Hematopoietic multipotent progenitor cell treated with erythropoietin and hydrocortisone succinate and interleukin-3 and kit ligand, for 4 days (in vitro differentiated cells): ENCODE measurements at regions not wholly inside any gene's neighbourhood (a gene's known extent, or its start where the extent isn't known, plus 50 kb on each side); places are given as distances from the start of the nearest gene placed in this dataset.

Source experiments
- DNase-seq: peaks from one replicate; pipeline ENCODE4 v3.0.0-alpha.2; 2015

DNA sequence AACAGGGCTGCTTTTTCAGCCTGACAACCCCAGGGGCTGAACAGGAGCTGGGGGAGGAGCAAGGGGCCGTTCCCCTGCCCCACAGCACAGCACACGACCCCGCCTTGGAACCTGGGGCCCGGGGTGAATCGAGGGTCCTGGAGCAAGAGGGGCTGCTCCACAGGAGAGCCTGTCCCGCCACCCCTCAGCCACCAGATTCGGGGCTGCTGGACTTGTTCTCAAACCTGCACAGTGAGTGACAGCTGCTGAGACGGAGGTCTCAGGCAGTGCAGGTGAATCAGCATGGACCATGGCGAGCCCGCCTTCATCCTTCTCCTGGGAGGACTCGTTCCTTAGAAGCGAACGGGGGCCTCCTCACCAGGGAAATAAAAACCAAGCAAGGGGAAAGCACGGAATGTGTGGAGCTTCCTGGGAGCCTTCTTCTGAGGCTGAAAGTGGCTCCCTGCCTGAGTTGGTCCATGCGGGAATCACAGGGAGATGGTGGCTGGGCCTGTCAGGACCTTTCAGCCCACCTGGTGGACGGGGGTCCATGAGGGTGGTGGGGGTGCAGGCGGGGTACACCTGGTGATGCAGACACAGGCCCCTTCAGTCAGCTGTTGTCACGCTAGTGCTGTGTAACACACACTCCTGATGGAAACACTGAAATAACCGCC, 125.4 kb downstream of the SIK1 start:
- DNase-seq: no peak

DNA sequence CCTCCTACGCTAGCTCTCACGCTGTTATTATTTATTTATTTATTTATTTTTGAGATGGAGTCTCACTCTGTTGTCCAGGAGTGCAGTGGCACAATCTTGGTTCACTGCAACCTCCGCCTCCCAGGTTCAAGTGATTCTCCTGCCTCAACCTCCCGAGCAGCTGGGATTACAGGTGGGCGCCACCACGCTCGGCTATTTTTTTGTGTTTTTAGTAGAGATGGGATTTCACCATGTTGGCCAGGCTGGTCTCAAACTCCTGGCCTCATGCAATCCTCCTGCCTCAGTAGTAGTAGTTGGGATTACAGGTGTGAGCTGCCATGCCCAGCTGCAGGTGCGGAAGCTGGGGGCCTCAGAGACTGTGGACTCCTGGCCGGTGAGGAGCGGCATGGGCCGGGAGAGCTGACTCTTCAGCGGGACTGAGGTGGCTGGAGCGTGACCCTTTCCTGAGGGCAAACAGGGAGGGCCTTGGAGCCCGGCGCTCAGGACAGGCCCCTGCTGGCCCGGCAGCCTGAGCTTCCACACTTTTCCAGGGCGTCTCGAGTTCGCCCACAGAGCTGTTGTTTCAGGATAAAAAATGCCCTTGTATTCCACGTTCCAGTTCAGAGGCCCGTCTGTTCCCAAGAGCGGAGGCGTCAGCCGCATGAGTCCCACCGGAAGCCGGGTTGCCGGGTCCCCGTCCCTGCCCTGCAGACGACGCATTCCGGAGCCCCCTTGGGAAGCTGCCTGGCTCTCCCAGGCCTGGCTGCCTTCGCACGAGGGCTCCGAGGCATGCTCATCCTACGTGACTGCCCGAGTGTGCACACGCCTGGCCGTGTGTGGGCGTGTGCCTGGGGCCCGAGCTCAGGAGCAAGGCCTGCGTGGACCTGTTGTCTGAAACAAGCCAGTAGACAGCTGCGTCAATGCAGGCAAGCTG, 126.2 kb downstream of the SIK1 start:
- no peak for DNase-seq

DNA sequence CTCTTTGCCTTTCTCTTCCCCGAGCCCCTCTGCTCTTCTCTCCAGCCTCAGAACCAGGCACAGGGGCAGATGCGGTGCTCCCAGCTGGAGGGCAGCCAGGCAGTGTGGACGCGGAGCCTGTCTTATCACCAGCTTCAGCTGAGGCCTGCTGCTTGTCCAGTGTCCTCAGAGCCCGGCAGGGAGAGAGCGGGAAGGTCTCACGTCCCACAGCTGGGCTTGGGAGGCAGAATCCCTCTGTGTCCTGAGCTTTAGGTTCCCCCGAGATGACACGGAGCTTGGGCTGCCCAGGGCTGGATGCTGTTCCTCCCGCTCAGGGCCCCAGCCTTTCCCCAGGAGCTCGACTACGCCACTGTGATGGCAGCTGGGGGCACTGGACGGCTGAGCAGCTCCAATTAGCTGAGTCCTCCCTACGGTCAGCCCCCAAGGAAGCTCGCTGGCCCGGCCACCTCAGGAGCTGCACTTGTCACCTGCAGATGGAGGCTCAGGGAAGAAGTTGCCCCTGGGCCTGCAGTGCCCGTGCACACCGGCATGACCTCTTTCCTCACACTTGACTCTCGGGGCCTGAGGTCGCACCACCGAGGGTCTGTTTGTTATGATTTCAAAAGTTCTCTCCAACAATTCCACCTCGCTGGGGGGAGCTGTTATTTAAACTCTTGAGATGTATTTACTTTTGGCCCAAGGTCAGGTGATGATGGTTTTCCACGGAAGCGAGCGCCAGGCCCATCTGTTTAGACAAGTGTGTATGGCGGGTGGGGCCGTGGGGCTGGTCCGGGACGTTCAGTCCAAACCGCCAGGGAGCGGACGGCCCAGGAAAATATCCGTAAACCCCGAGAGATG, 127.3 kb downstream of the SIK1 start:
- DNase-seq: no peak

DNA sequence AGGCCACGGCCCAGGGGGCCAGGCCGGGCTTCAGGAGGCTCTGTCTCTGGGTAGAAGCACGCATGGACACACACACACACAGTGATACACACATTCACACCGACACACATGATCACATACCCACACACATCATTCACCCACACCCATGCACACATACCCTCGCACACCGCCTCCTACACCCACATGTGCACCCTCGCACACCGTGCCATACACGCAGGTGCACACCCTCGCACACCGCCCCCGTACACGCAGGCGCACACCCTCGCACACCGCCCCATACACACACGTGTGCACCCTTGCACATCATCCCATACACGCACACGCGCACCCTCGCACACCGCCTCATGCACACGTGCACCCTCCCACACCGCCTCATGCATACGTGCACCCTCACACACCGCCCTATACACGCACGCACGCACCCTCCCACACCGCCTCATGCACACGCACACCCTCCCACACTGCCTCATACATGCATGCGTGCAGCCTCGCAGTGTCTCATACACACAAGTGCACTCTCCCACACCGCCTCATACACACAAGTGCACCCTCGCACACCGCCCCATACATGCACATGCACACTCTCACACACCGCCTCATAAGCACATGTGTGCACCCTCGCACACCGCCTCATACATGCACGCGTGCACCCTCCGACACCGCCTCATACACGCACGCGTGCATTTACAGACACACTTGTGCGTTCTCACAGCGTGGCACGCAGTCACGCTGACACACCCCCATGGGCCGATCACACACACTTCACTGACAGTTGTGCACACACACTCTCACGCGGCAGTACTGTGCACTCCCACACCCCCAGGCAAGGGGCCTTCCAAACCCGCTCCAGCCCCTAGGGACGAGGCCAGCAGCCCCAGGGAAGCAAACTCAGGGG, 128.1 kb downstream of the SIK1 start:
- no peak for DNase-seq

DNA sequence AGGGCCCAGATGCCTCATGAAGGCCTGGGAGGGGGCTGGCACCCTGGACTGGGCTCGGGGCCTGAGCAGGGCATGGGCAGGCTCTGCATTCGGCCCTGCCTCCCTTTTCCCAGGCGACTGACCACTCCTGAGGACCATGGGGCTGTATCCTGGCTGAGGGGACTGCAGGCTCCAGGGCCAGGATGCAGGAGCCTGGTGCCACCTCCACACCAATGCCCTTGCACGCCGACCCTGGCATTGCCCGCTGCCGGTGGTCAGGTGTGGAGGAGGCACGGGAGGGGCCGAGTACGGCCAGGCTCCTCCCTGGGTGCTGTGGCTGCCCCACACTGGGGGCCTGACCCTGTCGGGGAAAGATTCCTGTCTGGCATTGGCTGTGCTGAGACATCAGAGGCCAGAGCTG, 128.9 kb downstream of the SIK1 start:
- no peak for DNase-seq

DNA sequence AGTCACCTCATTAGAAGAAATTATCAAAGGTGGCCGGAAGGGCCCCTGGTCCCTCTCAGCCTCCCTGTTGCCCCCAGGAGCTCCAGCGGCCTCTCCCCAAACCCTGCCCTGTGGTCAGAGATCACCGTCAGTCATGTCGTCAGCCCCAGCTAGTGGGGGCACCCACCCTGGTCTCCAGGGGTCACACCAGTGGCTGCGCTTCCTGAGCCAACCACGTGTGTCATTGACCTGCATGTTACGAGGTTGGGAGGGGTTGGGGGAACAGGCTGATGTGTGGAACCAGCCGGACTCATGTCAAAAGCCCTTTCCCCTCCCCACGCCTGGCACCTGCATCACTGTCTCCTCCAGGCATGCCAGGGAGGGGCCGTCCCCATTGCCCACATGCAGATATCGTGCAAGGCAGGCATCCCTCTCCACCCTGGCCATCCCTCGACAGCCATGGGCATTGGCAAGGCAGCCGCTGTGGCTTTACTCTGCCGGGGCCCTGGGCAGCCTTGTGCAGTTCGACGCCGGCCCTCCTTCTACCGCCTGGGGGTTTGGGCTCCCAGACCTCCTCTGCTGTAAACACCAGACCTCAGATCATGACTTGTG, 128.7 kb downstream of the CRYAA start:
- no peak for DNase-seq

DNA sequence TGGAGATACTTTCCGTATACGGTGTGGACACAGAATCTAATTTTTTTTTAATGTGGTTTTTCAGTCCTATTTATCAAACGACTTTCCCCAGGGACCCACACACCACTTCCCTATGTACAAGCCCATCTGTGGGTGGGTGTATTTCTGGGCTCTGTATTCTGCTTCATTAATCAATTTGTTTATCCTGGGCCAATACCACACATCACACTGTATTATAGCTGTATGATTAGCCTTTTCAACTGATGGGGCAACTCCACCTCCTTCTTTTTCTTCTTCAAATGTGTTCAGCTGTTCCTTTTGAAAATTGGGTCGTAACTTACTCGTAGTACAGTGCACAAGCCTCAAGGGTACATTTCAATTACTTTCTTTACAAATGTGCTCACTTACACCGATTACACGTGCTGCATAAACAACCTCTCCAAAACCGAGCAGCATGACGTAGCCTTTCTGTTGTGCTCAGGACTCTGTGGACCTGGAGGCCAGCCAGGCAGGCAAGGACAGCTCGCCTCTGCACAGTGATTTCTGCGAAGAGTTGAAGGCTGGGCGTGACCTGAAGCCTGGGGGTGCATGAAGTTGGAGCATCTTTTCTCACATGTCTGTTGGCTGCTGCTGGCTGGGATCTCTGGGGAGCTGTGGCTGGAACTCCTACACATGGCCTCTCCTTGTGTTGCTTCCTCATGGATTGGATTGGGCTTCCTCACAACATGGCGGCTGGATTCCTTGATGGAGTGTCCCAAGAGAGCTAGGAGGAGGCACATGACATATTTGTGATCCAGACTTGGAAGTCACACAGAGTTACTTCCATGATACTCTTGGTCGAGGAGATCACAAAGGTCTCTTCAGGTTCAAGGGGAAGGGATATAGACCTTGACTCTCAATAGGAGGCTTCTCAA, 126.5 kb downstream of the CRYAA start:
- no peak for DNase-seq

DNA sequence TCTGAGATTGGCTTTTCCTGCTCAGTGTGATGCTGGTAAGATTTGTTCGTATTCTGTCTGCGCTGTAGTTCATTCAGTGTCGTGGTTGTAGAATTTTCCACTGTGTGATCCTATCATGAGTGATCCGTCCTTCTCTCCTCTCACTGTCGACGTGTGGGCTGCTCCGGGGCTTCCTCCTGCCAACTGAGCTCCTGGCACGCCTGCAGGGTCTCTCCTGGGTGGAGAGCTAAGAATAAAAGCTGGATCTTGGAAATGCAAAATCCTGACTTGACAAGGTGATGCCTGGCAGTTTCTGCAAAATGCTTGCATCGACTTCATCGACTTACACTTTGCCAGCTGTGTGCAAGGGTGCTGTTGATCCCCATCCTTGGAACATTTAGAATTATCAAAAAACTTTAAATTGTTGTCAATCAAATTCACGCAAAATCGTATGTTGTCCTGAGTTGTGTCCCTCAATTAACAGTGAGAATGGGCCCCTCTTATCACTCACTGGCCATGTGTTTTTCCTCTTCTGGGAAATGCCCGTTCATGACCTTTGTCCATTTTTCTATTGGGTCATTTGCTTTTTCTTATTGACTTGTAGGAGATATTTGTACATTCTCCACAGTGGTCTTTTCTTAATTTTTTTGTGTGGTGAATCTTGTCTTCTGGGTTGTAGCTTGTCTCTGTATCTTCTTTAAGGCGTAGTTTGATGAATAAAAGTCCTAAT, 125.5 kb downstream of the CRYAA start:
- no peak for DNase-seq

DNA sequence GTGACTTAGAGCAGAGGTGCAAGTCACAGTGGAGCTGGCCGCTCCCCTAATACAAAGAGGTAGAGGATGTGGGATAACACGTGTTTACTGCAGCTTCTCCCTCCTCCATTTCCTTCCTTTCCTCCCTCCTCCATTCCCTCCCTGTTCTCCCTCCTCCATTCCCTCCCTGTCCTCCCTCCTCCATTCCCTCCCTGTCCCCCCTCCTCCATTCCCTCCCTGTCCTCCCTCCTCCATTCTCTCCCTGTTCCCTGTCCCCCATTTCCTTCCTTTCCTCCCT, 124.0 kb downstream of the CRYAA start:
- DNase-seq: no peak

DNA sequence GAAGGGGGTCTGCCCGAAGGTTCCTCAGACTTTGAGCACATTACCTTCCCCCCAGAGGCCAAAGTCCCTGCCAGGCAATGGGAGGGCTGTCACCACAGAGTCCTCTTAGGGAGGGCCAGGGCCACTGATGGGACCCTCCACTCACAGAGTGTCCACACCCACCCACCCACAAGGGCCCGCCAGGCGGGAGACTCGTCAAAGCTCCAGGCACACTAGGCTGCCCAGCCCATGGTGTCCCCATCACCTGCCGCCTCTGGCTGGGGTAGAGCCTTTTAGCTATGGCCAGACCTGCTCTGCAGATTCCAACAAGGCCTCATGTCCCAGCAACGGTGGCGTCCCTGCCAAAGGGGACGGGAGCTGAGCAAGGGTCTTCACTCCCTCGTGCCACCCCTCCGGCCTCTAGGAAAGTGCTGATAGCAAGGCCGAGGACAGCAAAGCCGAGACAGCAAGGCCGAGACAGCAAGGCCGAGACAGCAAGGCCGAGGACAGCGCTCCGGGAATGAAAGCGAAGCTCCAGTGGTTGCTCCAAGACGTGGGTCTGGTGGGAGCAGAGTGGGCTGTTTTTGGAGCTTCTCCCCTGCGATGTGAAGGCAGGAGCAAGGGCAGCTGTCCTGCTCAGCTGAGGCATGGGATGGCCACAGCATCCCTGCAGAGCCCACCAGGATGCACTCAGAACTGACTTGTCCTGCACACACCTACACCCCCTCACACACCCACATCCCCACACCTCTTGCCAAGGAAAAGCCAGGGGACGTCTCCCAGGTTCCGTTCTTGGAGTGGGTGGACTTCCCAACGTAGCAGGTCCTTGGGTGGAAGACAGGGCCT, 123.4 kb downstream of the CRYAA start:
- no peak for DNase-seq

DNA sequence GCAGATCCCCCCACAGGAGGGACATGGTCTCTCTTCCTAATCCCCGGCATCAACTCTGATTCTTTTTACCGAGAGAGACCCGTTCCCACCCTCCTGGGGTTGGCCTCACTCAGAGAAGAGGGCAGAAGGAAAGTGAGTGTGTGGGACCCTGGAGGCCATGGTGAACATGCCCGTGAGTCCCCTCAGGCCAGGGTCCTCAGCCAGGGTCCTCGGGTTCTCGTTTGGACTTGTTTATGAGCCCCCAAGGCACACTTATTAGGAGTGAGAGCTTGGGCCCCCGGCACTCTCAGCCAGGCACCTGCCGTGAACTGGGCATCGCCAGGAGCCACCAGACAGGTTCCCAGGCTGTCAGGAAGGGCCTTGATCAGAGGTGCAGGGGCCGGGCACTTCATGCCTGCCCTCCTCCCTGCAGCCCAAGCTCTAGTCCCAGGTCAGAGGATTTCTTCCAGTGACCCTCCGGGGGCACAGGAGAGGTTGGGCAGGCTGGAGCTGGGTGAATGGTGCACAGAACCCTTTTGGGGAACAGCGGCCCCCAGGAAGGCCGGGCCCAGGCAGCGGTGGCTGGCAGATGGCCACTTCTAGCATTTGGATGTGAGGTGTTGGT, 122.6 kb downstream of the CRYAA start:
- DNase-seq: no peak

DNA sequence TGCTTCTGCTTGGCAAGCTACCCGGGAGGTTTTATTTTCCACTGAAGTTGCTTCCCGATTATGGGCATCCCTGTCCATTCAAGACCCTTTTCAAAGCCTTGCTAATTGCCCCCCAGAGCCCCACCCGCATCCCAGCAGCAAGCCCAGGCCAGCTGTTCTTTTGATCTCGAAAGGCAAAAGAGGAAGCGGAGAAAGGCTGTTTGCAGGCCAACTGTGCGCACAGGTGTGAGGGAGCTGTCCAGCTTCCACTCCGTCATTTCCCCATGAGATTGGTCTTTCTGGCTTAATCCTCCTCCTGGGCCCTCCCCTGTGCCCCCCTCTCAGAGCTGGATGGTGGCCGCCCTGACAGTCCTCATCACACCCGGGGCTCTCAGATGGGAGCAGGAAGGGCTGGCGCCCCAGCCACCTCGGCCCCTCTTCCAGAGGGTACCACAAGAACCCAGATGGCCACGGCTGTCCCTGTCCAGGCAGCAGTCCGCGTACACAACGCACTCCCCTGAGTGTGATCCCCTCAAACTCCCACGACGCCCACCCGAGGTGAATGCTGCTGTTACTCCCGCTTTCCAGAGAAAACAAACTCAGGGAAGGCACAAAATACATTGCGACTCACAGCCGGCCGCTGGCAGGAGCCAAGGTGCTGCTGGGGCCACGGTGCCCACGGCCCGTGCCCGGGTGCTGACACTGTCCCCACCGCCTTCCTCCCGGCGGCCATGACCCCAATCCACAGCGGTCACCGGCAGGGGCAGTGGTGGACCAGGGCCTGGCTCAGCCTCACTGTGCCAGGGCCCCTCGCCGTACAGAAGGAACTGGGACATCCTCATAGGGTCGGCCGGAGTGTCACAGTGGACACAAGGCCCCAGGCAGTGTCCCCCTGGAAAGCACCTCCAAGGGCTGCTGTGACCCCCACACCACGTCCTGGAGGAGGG, 121.9 kb downstream of the CRYAA start:
- peak; percentile 32 for DNase-seq

DNA sequence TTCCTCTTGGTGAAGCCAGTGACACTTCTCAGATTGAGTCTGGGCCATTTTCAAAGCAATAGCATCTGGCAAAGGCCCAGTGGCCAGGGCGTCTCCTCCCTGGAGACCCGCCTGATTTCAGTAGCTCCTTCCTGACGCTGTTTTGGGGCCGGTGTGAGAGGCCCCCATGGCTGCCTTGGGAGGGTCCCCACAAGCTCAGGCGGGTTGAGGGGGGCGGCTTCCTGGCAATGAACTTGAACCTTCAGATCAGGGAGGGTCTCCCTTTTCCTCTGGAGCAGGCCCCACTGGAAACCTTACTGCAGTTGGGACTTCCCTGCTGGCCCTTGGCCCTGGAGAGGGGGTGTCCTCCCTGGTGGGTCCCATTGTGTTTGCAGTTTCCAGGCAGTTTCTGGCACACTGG, 121.2 kb downstream of the CRYAA start:
- no peak for DNase-seq

DNA sequence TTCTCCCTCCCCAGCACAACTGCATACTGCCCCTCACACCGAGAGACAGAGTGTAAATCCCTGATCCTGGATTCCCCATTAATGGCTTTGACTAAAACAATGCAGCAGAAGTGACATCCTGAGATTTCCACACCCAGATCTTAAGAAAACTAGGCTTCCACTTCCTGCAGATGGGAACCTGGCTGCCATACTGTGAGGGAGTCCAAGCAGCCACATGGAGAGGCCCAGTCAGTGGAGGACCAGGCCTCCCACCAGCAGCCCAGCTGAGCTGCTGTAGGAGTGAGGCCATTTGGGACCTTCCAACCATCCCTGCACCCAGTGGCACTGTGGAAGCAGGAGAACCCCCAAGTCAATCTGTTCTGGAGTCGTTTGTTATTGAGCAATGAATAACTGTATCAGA, 120.6 kb downstream of the CRYAA start:
- DNase-seq: no peak

DNA sequence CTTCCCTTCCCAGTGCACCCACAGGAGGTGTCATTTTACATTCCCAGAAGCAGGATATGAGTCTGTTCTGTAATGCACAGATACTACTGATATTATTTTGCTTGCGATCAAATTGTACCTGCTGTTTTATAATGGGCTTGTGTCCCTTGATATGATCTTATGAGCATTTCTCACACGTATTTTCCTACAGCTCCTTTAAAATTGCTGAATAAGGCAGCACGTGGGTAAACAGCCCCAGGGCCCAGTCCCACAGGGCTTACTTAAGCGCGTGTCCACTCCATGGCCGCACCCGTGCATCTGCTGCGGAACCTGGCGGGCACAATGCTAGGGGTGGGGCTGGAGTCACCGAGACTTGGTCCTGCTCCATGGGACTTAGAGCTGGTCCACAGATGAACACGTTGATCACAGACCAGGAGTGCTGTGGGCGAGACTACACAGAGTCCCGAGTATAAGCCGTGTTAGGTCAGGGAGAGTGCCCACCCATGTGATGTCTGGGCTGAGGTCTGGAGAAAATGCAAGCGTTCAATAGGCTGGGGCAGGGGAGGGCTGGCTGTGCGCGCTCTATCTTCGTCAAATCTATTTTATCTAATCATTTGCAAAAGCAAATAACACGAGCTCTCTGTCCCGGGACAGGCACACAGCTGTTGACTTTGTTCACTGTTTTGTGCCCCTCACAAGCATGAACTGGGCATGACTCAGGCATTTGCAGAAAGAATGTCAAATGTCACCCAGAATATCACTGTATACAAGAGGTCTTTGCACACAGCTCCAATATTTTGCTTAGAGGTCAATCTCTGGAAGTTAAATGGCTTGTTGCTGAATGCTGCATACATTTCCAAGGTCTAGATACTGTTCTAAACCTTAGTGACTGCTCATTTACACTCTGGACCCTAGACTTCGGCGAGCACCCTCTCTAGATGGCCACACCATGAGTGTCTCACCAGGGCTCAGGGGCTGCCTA, 119.3 kb downstream of the CRYAA start:
- no peak for DNase-seq

DNA sequence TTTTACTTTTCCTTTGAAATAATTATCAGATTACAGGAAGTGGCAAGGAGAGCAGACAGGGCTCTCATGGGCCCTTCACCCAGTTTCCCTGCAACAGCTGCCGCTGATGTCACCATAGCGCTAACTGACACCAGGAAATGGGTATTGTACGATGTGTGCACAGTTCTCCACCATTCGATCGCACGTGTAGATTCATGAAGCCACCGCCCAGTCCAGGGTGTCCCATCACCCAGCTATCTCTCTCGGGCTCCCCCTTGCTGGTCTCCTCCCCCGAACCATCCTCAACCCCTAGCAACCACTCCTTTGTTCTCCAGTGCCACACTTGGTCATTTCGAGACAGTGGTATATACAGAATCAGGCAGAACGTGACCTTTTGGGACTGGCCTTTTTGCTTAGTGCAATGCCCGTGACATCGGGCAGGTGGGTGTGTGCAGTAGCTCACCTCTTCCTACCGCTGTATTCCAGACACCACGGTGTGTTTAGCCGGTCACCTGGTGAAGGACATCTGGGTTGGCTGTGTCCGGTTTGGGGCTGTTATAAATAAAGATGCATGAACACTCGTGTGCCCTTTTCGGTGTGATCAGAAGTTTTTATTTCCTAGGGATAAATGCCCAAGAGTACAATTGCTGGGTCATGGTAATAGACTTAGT, 118.4 kb downstream of the CRYAA start:
- peak; percentile 10 for DNase-seq
